Posterior vena cava (tissue), 2 donors: ENCODE measurements at regions not wholly inside any gene's neighbourhood (a gene's known extent, or its start where the extent isn't known, plus 50 kb on each side); places are given as distances from the start of the nearest gene placed in this dataset.

Source experiments
- DNase-seq: peaks from one replicate; pipeline ENCODE4 v3.0.0-alpha.2; 2020; ENCODE audit warnings: low spot score
- intact Hi-C, 2 donors: fragments of 100-400 bp; cut with DNase I; formaldehyde crosslinking; loops; one replicate each; pipeline versions ENCODE4 v1.14.1 to v1.14.2; 2022 to 2023
- donor health status: DM: yes; HTN: yes; CAD: no.
- donor health status: DM: yes; HTN: yes; CAD: no.

GRCh38 chr18:48488388-48488850 is 50.4 kb upstream of the CTIF start:
- peak; percentile 91 for DNase-seq
- intact Hi-C loops, result loop anchor here in 1 of 2 donors (1.0 kb wide), 1 partner anchor 19 kb away; no protein-coding TSS in a partner anchor

- intact Hi-C loops, result loop anchor here in 1 of 2 donors (1.0 kb wide), 1 partner anchor 137 kb away; no protein-coding TSS in a partner anchor
- no peak for DNase-seq
Observed at GRCh38 chr18:48486754-48487153, 52.1 kb upstream of the CTIF start.

GRCh38 chr18:48485828-48486405 is 52.9 kb upstream of the CTIF start:
- intact Hi-C loops, result loop anchor here in 1 of 2 donors (1.0 kb wide), 1 partner anchor 137 kb away; no protein-coding TSS in a partner anchor

GRCh38 chr18:48481092-48481491 is 57.7 kb upstream of the CTIF start:
- no peak for DNase-seq
- intact Hi-C loops, result no loop called here

More at GRCh38 chr18:48485828-48486405, 52.9 kb upstream of the CTIF start:
- DNase-seq, result no peak

- DNase-seq, result no peak
- intact Hi-C loops, result no loop called here
Observed at GRCh38 chr18:48479531-48479930, 59.3 kb upstream of the CTIF start.

GRCh38 chr18:48477348-48477747 is 61.5 kb upstream of the CTIF start:
- intact Hi-C loops, result loop anchor here (2.0 kb wide), 2 partner anchors 183 to 185 kb away; no protein-coding TSS in a partner anchor
- no peak for DNase-seq

- no peak for DNase-seq
- intact Hi-C loops, result loop anchor here (2.0 kb wide), 2 partner anchors 184 to 186 kb away; no protein-coding TSS in a partner anchor
Observed at GRCh38 chr18:48476550-48476917, 62.3 kb upstream of the CTIF start.

GRCh38 chr18:48475635-48476549 is 62.9 kb upstream of the CTIF start:
- no peak for DNase-seq
- intact Hi-C loops, result loop anchor here (2.0 kb wide), 2 partner anchors 185 to 187 kb away; no protein-coding TSS in a partner anchor

GRCh38 chr18:48473816-48474215 is 64.6 kb upstream of the ZBTB7C start:
- DNase-seq, result no peak
- intact Hi-C loops, result no loop called here

- DNase-seq, result no peak
- intact Hi-C loops, result no loop called here
Observed at GRCh38 chr18:48472610-48473009, 63.4 kb upstream of the ZBTB7C start.

GRCh38 chr18:48470484-48471180 is 61.4 kb upstream of the ZBTB7C start:
- intact Hi-C loops, result no loop called here
- DNase-seq, result no peak

- intact Hi-C loops, result no loop called here
- no peak for DNase-seq
Observed at GRCh38 chr18:48468151-48468550, 59.0 kb upstream of the ZBTB7C start.

GRCh38 chr18:48467231-48467630 is 58.0 kb upstream of the ZBTB7C start:
- no peak for DNase-seq
- intact Hi-C loops, result no loop called here

- DNase-seq, result no peak
- intact Hi-C loops, result no loop called here
Observed at GRCh38 chr18:48462510-48462909, 53.3 kb upstream of the ZBTB7C start.

- intact Hi-C loops, result no loop called here
- DNase-seq, result no peak
Observed at GRCh38 chr18:48460929-48461583, 51.9 kb upstream of the ZBTB7C start.

- intact Hi-C loops, result loop anchor here in 1 of 2 donors (10.0 kb wide), 1 partner anchor 315 kb away; no protein-coding TSS in a partner anchor
- no peak for DNase-seq
Observed at GRCh38 chr18:48459465-48459864, 50.3 kb upstream of the ZBTB7C start.

- intact Hi-C loops, result loop anchor here in 1 of 2 donors (10.0 kb wide), 1 partner anchor 314 kb away; no protein-coding TSS in a partner anchor
- DNase-seq, result no peak
Observed at GRCh38 chr18:48459016-48459415, 49.8 kb upstream of the ZBTB7C start.
